GM12891 (cell line): ENCODE measurements at regions not wholly inside any gene's neighbourhood (a gene's known extent, or its start where the extent isn't known, plus 50 kb on each side); places are given as distances from the start of the nearest gene placed in this dataset.

Experiments
- DNase-seq: peaks from one replicate; pipeline ENCODE4 v3.0.0; 2011; ENCODE audit warnings: low spot score; ENCODE audit not compliant: insufficient read length
- FAIRE-seq: peaks from 2 replicates; lab custom pipeline; 2011; peaks lifted over from hg19 to GRCh38; lab: Jason Lieb, UNC
- PAX5 ChIP-seq: IDR thresholded peaks from 2 replicates; pipeline ENCODE4 v1.6.1; 2011; ENCODE audit warnings: low read length, moderate library complexity, mild to moderate bottlenecking; ENCODE audit not compliant: insufficient read depth, severe bottlenecking
- POLR2A ChIP-seq: IDR thresholded peaks from 2 replicates; pipeline ENCODE4 v1.6.1; 2011; ENCODE audit warnings: low read depth, low read length, control low read depth
- POLR2AphosphoS5 ChIP-seq: IDR thresholded peaks from 2 replicates; pipeline ENCODE4 v1.6.1; 2011; ENCODE audit warnings: low read depth, low read length, control low read depth
- POU2F2 ChIP-seq: IDR thresholded peaks from 2 replicates; pipeline ENCODE4 v1.6.1; 2011; ENCODE audit warnings: low read depth, mild to moderate bottlenecking, control low read depth, low read length, moderate library complexity
- SPI1 ChIP-seq: IDR thresholded peaks from 2 replicates; pipeline ENCODE4 v1.6.1; 2011; ENCODE audit warnings: low read depth, low read length, control low read depth
- TAF1 ChIP-seq: IDR thresholded peaks from 2 replicates; pipeline ENCODE4 v1.6.1; 2011; ENCODE audit warnings: low read depth, low read length, control low read depth

- FAIRE-seq (no peak), DNase-seq (no peak)
- TF ChIP-seq PAX5 (no peak), POU2F2 (no peak), POLR2A (no peak), POLR2AphosphoS5 (no peak), TAF1 (no peak), SPI1 (no peak)
These were observed 323.7 kb downstream of the ZNF621 start for GRCh38 chr3:40848421-40848820.

- no peak for TF ChIP-seq POLR2AphosphoS5
- no peak for TF ChIP-seq SPI1
- no peak for TF ChIP-seq PAX5
- no peak for TF ChIP-seq POU2F2
- no peak for TF ChIP-seq POLR2A
- no peak for TF ChIP-seq TAF1
- FAIRE-seq: no peak
- no peak for DNase-seq
These were observed 326.1 kb downstream of the ZNF621 start for GRCh38 chr3:40850861-40851260.

GRCh38 chr3:40851836-40852235, 327.1 kb downstream of the ZNF621 start:
- no peak for FAIRE-seq
- TF ChIP-seq POLR2A (no peak), PAX5 (no peak), TAF1 (no peak), POLR2AphosphoS5 (no peak), POU2F2 (no peak), SPI1 (no peak)
- DNase-seq: no peak

GRCh38 chr3:40852712-40853111, 328.0 kb downstream of the ZNF621 start:
- DNase-seq (no peak), FAIRE-seq (no peak)
- TF ChIP-seq TAF1 (no peak), POU2F2 (no peak), PAX5 (no peak), POLR2A (no peak), SPI1 (no peak), POLR2AphosphoS5 (no peak)

- no peak for DNase-seq
- TF ChIP-seq PAX5 (no peak), SPI1 (no peak), POLR2A (no peak), TAF1 (no peak)
- no peak for FAIRE-seq
These were observed 328.7 kb downstream of the ZNF621 start for GRCh38 chr3:40853474-40853873.

- no peak for DNase-seq
- TF ChIP-seq POLR2A (no peak), POLR2AphosphoS5 (no peak), POU2F2 (no peak), TAF1 (no peak), SPI1 (no peak)
These were observed 331.1 kb downstream of the ZNF621 start for GRCh38 chr3:40855871-40856270.

GRCh38 chr3:40858364-40859115, 333.8 kb downstream of the ZNF621 start:
- TF ChIP-seq POU2F2: no peak
- TF ChIP-seq SPI1: no peak
- no peak for TF ChIP-seq TAF1
- DNase-seq (no peak), FAIRE-seq (no peak)

More at GRCh38 chr3:40855871-40856270, 331.1 kb downstream of the ZNF621 start:
- FAIRE-seq: no peak

- TF ChIP-seq PAX5 (no peak), POLR2A (no peak), TAF1 (no peak)
- FAIRE-seq: no peak
These were observed 336.4 kb upstream of the CTNNB1 start for GRCh38 chr3:40862946-40863345.

GRCh38 chr3:40864146-40864782, 335.0 kb upstream of the CTNNB1 start:
- no peak for DNase-seq
- FAIRE-seq: no peak
- TF ChIP-seq POU2F2 (no peak), TAF1 (no peak), POLR2A (no peak), PAX5 (no peak), POLR2AphosphoS5 (no peak), SPI1 (no peak)

More at GRCh38 chr3:40862946-40863345, 336.4 kb upstream of the CTNNB1 start:
- no peak for DNase-seq

GRCh38 chr3:40864915-40865314, 334.4 kb upstream of the CTNNB1 start:
- FAIRE-seq: no peak
- TF ChIP-seq TAF1 (no peak), POLR2AphosphoS5 (no peak), PAX5 (no peak), SPI1 (no peak), POLR2A (no peak), POU2F2 (no peak)
- DNase-seq: no peak
